Esophagus squamous epithelium (tissue), 5 donors: ENCODE measurements at regions not wholly inside any gene's neighbourhood (a gene's known extent, or its start where the extent isn't known, plus 50 kb on each side); places are given as distances from the start of the nearest gene placed in this dataset.
A peak's percentile ranks its signal among the peaks of the same experiment; 100 is the strongest.

ENCODE experiments used
- DNase-seq: peaks from one replicate; lab custom pipeline; 2025; lab: John Stamatoyannopoulos, UW
- H3K27ac ChIP-seq, 4 donors: fragments of 200-600 bp; sonication (generic); one replicate each; pipeline ENCODE4 v1.5.1; 2016 to 2019; ENCODE audit warnings: mild to moderate bottlenecking in 1 of 4
- H3K27me3 ChIP-seq, 4 donors: fragments of 200-600 bp; sonication (generic); 1 replicate in 3 of 4; 2 replicates in 1 of 4; pipeline versions ENCODE4 v1.5.1 to v1.6.0; 2017 to 2021; ENCODE audit warnings: antibody characterized with exemption in 1 of 4
- H3K36me3 ChIP-seq, 3 donors: fragments of 200-600 bp; sonication (generic); one replicate each; pipeline ENCODE4 v1.5.1; 2016 to 2019
- H3K4me1 ChIP-seq, 3 donors: fragments of 200-600 bp; sonication (generic); one replicate each; pipeline ENCODE4 v1.5.1; 2017 to 2019
- H3K4me3 ChIP-seq, 4 donors: fragments of 200-600 bp; sonication (generic); 1 replicate in 3 of 4; 2 replicates in 1 of 4; pipeline ENCODE4 v1.5.1; 2016 to 2019; ENCODE audit warnings: mild to moderate bottlenecking in 2 of 4, moderate library complexity in 1 of 4
- H3K9me3 ChIP-seq, 3 donors: fragments of 200-600 bp; sonication (generic); one replicate each; pipeline ENCODE4 v1.5.1; 2016 to 2019
- POLR2A ChIP-seq, 4 donors: fragments of 450-650 bp; IDR thresholded peaks; one replicate each; pipeline ENCODE4 v1.6.1; 2017; ENCODE audit warnings: antibody characterized with exemption in 4 of 4, mild to moderate bottlenecking in 4 of 4, moderate library complexity in 3 of 4
- WGBS, 2 donors: methylation state at CpG; one replicate each; pipeline ENCODE4 v1.1.5; 2018; 5-methylcytosine and 5-hydroxymethylcytosine counted together
- intact Hi-C: fragments of 100-400 bp; cut with DNase I; formaldehyde crosslinking; loops from one replicate; pipeline ENCODE4 v1.15.0; 2022
- TF ChIP-seq, protein P1 (sequence below), 6 experiments: fragments of 450-650 bp in 4 of 6; fragments of 200-600 bp in 2 of 6; sonication (generic) in 2 of 6; IDR thresholded peaks; one replicate each; pipeline ENCODE4 v1.5.1; 2016 to 2019; ENCODE audit warnings: antibody characterized with exemption in 6 of 6, mild to moderate bottlenecking in 4 of 6, moderate library complexity in 4 of 6
- donor health status: DM: yes; HTN: yes; CAD: no.

DNA sequence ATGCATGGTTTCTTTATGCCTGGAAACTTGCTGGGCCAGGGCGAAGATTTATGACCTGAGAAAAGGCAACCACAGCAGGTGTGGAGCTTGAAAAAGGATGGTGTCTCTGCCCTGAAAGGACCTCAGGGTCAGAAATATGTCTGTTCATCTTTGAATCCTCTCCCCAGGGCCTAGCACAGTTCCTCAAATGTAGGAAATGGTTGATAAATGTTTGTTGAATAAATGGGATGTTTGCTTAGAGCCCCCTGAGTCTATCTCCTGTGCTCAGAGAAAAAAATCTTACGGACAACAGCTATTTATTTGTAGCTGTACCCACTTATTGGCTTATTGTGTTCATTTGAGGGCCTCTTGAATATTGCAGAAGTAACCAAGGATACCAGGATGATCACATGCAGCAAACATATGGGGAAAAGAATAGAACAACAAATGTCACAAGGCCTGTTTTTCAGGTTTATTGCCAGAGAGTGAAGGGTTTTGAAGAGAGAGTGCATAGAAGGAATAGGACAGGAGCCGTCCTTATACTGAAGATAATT, 114.5 kb downstream of the KLF5 start:
- H3K27ac ChIP-seq = peak overlapping the region in 3 of 4 donors; percentile 86 to 92 (median 89)
- WGBS, 2 donors = 83% methylated on average over 3 of the region's 3 CpGs
- no peaks in the 10 kb centered on the region for H3K9me3 ChIP-seq
- DNase-seq = no peak
- peaks cover 5 to 75% (median 18%) of the 10 kb centered on the region in 3 donors for H3K4me1 ChIP-seq
- no peaks in the 10 kb centered on the region for H3K36me3 ChIP-seq
- H3K4me3 ChIP-seq = no peak overlapping the region
- H3K27me3 ChIP-seq = no peaks in the 10 kb centered on the region
- intact Hi-C loops = no loop called here
- TF ChIP-seq, protein P1, sequence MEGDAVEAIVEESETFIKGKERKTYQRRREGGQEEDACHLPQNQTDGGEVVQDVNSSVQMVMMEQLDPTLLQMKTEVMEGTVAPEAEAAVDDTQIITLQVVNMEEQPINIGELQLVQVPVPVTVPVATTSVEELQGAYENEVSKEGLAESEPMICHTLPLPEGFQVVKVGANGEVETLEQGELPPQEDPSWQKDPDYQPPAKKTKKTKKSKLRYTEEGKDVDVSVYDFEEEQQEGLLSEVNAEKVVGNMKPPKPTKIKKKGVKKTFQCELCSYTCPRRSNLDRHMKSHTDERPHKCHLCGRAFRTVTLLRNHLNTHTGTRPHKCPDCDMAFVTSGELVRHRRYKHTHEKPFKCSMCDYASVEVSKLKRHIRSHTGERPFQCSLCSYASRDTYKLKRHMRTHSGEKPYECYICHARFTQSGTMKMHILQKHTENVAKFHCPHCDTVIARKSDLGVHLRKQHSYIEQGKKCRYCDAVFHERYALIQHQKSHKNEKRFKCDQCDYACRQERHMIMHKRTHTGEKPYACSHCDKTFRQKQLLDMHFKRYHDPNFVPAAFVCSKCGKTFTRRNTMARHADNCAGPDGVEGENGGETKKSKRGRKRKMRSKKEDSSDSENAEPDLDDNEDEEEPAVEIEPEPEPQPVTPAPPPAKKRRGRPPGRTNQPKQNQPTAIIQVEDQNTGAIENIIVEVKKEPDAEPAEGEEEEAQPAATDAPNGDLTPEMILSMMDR (IDR thresholded peaks at IDR 0.05) = no peak
- no peak for TF ChIP-seq POLR2A (IDR thresholded peaks at IDR 0.05)

- Histone ChIP-seq H3K4me3 (no peak overlapping the region), H3K27me3 (no peaks in the 10 kb centered on the region), H3K4me1 (peaks cover 5 to 77% (median 18%) of the 10 kb centered on the region in 3 donors), H3K27ac (peak overlapping the region; percentile 76 to 92 (median 88)), H3K36me3 (no peaks in the 10 kb centered on the region), H3K9me3 (no peaks in the 10 kb centered on the region)
- intact Hi-C loops = no loop called here
- no peak for DNase-seq
- TF ChIP-seq POLR2A (IDR thresholded peaks at IDR 0.05) = no peak
- TF ChIP-seq, protein P1 (IDR thresholded peaks at IDR 0.05) = peak in 1 of 6 experiments; percentile 11
- 56 to 67% methylated on average over 5 of the region's 5 CpGs for WGBS, 2 donors
Observed at GRCh38 chr13:73171926-73172325, 113.1 kb downstream of the KLF5 start.

DNA sequence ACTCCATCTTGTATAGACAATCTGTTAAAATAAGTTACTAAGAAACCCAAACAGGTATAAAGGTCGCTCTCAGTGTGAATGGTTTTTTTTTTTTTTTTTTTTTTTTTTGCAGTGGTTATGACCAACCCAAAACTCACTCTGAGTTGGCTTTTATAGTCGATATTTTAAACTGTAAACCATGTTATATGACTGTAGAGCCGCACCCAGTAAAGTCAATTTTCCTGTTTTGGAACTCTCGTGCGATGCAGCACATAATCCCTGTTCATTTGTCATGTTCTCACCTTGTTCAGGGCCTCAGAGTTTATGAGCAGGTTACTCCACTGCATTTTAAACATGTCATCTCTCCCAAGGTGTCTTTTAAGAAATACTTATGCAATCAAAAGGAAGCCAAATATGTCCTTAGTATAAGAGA, 112.5 kb downstream of the KLF5 start:
- H3K36me3 ChIP-seq = no peaks in the 10 kb centered on the region
- no peak for DNase-seq
- peaks cover 5 to 79% (median 21%) of the 10 kb centered on the region in 3 donors for H3K4me1 ChIP-seq
- H3K27ac ChIP-seq = peak overlapping the region; percentile 76 to 92 (median 88)
- 32 to 51% methylated on average over 5 of the region's 5 CpGs for WGBS, 2 donors
- H3K9me3 ChIP-seq = no peaks in the 10 kb centered on the region
- intact Hi-C loops = no loop called here
- H3K4me3 ChIP-seq = no peak overlapping the region
- TF ChIP-seq, protein P1 (IDR thresholded peaks at IDR 0.05) = no peak
- H3K27me3 ChIP-seq = no peaks in the 10 kb centered on the region

- H3K9me3 ChIP-seq = no peaks in the 10 kb centered on the region
- H3K4me1 ChIP-seq = peaks cover 5 to 88% (median 21%) of the 10 kb centered on the region in 3 donors
- TF ChIP-seq, protein P1 (IDR thresholded peaks at IDR 0.05) = no peak
- no peak for TF ChIP-seq POLR2A (IDR thresholded peaks at IDR 0.05)
- H3K36me3 ChIP-seq = no peaks in the 10 kb centered on the region
- H3K27me3 ChIP-seq = no peaks in the 10 kb centered on the region
- 0 to 12% methylated on average over 2 of the region's 2 CpGs for WGBS, 2 donors
- DNase-seq = no peak
- H3K4me3 ChIP-seq = no peak overlapping the region
- intact Hi-C loops = no loop called here
- peak overlapping the region; percentile 69 to 92 (median 86) for H3K27ac ChIP-seq
Observed at GRCh38 chr13:73169971-73170370, 111.2 kb downstream of the KLF5 start.

DNA sequence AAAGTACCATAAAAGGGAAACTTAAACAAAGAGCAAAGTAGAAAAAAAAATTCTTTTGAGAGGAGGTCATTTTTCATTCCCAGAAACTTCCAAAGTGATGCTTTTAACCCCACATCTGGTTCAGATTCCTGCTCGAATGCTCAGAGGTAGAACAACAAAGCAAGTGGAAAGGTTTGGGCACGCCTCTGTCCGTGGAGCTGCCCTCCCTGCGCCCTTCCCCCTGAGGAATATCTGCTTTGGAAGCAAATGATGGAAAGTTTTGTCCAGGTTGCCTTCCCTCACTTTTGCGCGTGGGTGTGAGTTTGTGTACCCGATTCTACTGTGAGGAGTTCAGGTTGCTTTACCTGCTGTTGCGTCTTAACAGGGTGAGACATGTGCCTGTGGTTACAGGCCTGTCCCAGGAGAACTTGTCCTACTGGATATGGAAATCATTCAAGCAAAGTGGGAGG, 110.2 kb downstream of the KLF5 start:
- H3K9me3 ChIP-seq = no peaks in the 10 kb centered on the region
- DNase-seq = no peak
- peak overlapping the region; percentile 81 to 92 (median 86) for H3K27ac ChIP-seq
- H3K4me3 ChIP-seq = no peak overlapping the region
- WGBS, 2 donors = 35 to 46% methylated on average over 8 of the region's 8 CpGs
- H3K36me3 ChIP-seq = no peaks in the 10 kb centered on the region
- H3K4me1 ChIP-seq = peaks cover 7 to 89% (median 21%) of the 10 kb centered on the region in 3 donors
- no peak for TF ChIP-seq POLR2A (IDR thresholded peaks at IDR 0.05)
- TF ChIP-seq, protein P1 (IDR thresholded peaks at IDR 0.05) = no peak
- intact Hi-C loops = no loop called here
- no peaks in the 10 kb centered on the region for H3K27me3 ChIP-seq
